Ishikawa (cell line): ENCODE measurements at regions not wholly inside any gene's neighbourhood (a gene's known extent, or its start where the extent isn't known, plus 50 kb on each side); places are given as distances from the start of the nearest gene placed in this dataset.

Experiments used
- CEBPB ChIP-seq: IDR thresholded peaks from 2 replicates; pipeline ENCODE4 v1.6.1; 2012
- CREB1 ChIP-seq: IDR thresholded peaks from 2 replicates; pipeline ENCODE4 v1.6.1; 2012; ENCODE audit warnings: low read depth
- EGR1 ChIP-seq: IDR thresholded peaks from 2 replicates; pipeline ENCODE4 v1.6.1; 2012
- EP300 ChIP-seq: IDR thresholded peaks from 2 replicates; pipeline ENCODE4 v1.6.1; 2012; ENCODE audit warnings: borderline replicate concordance
- FOXM1 ChIP-seq: IDR thresholded peaks from 2 replicates; pipeline ENCODE4 v1.6.1; 2012; ENCODE audit warnings: low read depth, borderline replicate concordance
- MAX ChIP-seq: IDR thresholded peaks from 2 replicates; pipeline ENCODE4 v1.6.1; 2012
- NFIC ChIP-seq: IDR thresholded peaks from 2 replicates; pipeline ENCODE4 v1.6.1; 2012
- RAD21 ChIP-seq: IDR thresholded peaks from 2 replicates; pipeline ENCODE4 v1.6.1; 2012; ENCODE audit warnings: low read depth
- TAF1 ChIP-seq: IDR thresholded peaks from 2 replicates; pipeline ENCODE4 v1.6.1; 2012; ENCODE audit warnings: low read depth, mild to moderate bottlenecking
- TCF12 ChIP-seq: IDR thresholded peaks from 2 replicates; pipeline ENCODE4 v1.6.1; 2012; ENCODE audit warnings: low read depth
- TEAD4 ChIP-seq: IDR thresholded peaks from 2 replicates; pipeline ENCODE4 v1.6.1; 2012
- USF1 ChIP-seq: IDR thresholded peaks from 2 replicates; pipeline ENCODE4 v1.6.1; 2012
- YY1 ChIP-seq: IDR thresholded peaks from 2 replicates; pipeline ENCODE4 v1.6.1; 2012; ENCODE audit warnings: low read depth
- ZBTB7A ChIP-seq: IDR thresholded peaks from 2 replicates; pipeline ENCODE4 v1.6.1; 2012; ENCODE audit warnings: low read depth
- TF ChIP-seq, protein P1 (sequence below): IDR thresholded peaks from 2 replicates; pipeline ENCODE4 v1.6.1; 2012; ENCODE audit warnings: low read depth, mild to moderate bottlenecking

GRCh38 chr3:147301781-147302180, 104.6 kb downstream of the ZIC4 start:
- no peak for TF ChIP-seq RAD21
- no peak for TF ChIP-seq YY1
- TF ChIP-seq, protein P1, sequence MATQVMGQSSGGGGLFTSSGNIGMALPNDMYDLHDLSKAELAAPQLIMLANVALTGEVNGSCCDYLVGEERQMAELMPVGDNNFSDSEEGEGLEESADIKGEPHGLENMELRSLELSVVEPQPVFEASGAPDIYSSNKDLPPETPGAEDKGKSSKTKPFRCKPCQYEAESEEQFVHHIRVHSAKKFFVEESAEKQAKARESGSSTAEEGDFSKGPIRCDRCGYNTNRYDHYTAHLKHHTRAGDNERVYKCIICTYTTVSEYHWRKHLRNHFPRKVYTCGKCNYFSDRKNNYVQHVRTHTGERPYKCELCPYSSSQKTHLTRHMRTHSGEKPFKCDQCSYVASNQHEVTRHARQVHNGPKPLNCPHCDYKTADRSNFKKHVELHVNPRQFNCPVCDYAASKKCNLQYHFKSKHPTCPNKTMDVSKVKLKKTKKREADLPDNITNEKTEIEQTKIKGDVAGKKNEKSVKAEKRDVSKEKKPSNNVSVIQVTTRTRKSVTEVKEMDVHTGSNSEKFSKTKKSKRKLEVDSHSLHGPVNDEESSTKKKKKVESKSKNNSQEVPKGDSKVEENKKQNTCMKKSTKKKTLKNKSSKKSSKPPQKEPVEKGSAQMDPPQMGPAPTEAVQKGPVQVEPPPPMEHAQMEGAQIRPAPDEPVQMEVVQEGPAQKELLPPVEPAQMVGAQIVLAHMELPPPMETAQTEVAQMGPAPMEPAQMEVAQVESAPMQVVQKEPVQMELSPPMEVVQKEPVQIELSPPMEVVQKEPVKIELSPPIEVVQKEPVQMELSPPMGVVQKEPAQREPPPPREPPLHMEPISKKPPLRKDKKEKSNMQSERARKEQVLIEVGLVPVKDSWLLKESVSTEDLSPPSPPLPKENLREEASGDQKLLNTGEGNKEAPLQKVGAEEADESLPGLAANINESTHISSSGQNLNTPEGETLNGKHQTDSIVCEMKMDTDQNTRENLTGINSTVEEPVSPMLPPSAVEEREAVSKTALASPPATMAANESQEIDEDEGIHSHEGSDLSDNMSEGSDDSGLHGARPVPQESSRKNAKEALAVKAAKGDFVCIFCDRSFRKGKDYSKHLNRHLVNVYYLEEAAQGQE = no peak
- no peak for TF ChIP-seq USF1
- no peak for TF ChIP-seq CEBPB
- no peak for TF ChIP-seq ZBTB7A
- no peak for TF ChIP-seq NFIC
- TF ChIP-seq MAX = no peak
- TF ChIP-seq TAF1 = no peak
- no peak for TF ChIP-seq FOXM1
- no peak for TF ChIP-seq EP300
- no peak for TF ChIP-seq CREB1
- TF ChIP-seq TCF12 = no peak
- no peak for TF ChIP-seq TEAD4
- TF ChIP-seq EGR1 = no peak

DNA sequence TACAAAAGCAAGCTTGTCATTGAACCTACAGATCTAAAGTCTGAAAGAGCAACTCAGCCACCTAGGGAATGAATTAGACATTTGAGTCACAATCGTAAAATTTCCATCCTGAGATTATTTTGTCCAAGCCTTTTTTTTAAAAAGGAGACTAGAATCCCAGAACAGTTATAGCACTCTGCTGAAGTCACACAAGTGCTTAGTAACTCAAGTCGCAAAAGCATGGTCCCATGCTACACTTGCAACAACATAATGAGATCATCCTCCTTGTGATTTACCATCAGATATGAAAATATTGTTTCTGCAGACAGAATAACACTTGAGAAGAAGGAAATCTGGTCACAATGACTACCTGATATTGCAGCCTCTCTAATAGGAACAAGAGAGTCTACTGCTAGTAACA, 106.7 kb downstream of the ZIC4 start:
- TF ChIP-seq CEBPB (no peak), TAF1 (no peak), NFIC (no peak)

DNA sequence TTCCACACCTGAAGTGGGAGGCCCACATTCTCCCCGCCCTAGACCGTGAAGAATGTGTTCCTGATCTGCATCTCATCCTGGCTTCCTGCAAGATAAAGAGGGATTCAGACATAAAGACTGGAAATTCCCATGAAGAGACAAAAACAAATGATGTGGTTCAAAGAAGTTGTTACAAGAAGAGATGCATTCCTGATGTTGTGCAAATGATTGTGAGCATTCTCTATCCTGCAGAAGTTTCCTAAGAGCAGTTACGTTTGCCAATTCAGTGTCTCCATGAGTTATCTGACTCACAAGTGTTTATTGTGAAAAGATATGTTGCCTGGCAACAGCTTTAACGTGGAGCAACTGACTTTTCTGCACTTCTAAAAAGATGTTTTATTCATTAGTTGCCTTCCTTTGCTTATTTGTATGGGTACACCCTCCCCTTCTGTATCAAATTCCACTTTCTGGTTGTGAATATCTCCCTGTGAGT, 107.8 kb downstream of the ZIC4 start:
- no peak for TF ChIP-seq MAX
- no peak for TF ChIP-seq CREB1
- TF ChIP-seq RAD21 = no peak
- TF ChIP-seq ZBTB7A = no peak
- TF ChIP-seq, protein P1 = no peak
- no peak for TF ChIP-seq TEAD4
- TF ChIP-seq YY1 = no peak
- TF ChIP-seq TAF1 = no peak
- no peak for TF ChIP-seq EP300
- TF ChIP-seq USF1 = no peak
- TF ChIP-seq EGR1 = no peak
- TF ChIP-seq FOXM1 = no peak
- no peak for TF ChIP-seq CEBPB
- no peak for TF ChIP-seq TCF12
- TF ChIP-seq NFIC = no peak

DNA sequence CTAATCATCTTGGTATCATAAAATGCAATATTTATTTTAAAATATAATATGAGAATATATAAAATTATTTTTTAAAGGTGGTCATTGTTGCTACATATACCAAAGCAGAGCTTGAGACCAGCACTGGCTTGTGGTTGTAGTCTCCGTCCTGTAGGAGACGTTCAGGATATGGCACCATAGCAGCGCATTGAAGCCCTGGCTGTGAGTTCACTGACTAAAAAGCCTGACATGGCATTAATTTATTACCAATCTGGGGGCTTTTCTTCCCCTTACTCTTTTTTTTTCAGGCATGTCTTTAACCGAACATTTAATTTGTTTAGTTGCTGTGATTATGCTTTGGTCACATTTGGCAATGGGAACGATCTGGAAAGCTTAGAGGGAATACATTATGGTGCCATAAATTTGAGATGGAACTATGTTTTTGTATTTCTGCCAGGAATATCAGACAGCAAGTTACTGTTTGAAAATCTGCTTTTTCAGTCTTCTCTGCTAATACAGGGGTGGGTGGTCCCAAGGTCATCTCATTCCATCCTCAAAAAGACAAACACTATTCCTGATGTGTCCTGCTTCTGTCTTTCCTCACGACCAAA, 108.5 kb downstream of the ZIC4 start:
- no peak for TF ChIP-seq TCF12
- no peak for TF ChIP-seq NFIC
- TF ChIP-seq ZBTB7A = no peak
- TF ChIP-seq MAX = no peak
- no peak for TF ChIP-seq EP300
- no peak for TF ChIP-seq TAF1

DNA sequence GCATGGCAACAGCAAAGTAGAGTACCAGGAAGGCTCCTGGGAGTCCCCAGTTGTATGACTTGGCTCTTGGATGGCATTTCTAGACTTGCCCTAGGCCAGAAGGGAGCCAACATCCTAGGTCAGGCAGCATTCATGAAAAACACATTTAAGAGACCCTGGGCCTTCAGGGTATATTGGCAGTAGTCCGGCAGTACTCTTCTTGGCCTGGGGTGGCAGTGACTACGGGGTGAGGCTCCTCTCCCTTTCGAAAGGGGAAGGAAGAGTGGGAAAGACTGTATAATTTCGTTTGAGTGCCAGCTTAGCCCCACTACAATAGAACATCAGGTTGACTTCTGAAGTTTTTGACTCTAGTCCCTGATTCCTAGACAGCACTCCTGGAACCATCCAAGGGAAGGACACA, 136.4 kb downstream of the ZIC4 start:
- TF ChIP-seq EGR1 (no peak), TCF12 (no peak), CEBPB (no peak), TAF1 (no peak), MAX (no peak), YY1 (no peak), RAD21 (no peak), ZBTB7A (no peak), USF1 (no peak), EP300 (no peak), CREB1 (no peak), TEAD4 (no peak), FOXM1 (no peak)
- TF ChIP-seq, protein P1 = no peak
